GM10266 (cell line): ENCODE measurements at regions not wholly inside any gene's neighbourhood (a gene's known extent, or its start where the extent isn't known, plus 50 kb on each side); places are given as distances from the start of the nearest gene placed in this dataset.

Experiments
- DNase-seq: peaks from one replicate; pipeline ENCODE4 v3.0.0; 2012; ENCODE audit errors: extremely low spot score
- CTCF ChIP-seq: IDR thresholded peaks from 2 replicates; pipeline ENCODE4 v1.5.1; 2012; ENCODE audit warnings: mild to moderate bottlenecking, low read depth; ENCODE audit not compliant: control insufficient read depth, insufficient read depth; ENCODE audit errors: missing control alignments

DNA sequence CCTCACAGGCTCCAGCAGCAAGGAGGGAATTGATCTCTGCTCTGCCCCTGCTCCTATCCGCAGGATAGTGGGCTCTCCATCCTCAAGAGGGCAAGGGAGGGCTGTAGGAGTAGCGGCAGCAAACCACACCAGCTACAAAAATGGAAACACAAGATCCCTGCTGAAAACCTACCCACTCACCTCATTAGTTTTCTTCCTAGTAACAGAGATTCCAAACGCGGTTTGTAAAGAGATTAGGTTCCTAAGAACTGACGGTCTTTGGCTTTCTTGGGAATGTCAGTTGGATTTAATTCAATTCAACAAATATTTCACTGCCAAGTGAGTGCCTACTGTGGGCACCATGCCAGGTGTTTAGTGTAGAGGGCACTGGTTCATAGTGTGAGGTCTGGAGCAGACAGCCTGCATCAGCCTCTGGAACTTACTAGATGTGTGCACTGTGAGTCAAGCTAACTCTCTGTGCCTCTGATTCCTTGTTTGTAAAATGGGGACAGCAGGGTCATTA, 84.7 kb downstream of the MRPL46 start:
- no peak for TF ChIP-seq CTCF

DNA sequence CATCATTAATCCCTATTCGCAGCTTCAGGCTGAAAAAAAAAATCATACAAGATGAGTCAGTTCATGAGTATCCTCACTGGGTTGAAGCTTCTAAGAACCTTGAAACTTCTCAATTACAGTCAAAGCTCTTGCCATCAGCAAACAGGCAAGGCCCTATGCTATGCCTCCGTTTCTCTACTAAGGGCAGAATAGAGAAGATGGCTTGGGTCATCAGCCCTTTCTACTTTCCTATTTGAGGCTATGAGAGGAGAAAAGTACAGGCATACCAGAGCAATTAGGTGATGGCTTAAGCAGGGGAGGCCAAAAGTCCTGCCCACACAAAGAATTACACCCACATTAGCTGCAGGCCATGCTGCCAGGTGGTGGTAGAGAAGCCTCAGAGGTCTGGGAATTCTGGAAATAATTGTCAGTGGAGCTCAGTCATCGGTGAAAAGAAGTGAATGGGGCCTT, 89.0 kb downstream of the MRPL46 start:
- no peak for TF ChIP-seq CTCF

More for the DNA sequence above, 84.7 kb downstream of the MRPL46 start:
- DNase-seq: no peak

DNA sequence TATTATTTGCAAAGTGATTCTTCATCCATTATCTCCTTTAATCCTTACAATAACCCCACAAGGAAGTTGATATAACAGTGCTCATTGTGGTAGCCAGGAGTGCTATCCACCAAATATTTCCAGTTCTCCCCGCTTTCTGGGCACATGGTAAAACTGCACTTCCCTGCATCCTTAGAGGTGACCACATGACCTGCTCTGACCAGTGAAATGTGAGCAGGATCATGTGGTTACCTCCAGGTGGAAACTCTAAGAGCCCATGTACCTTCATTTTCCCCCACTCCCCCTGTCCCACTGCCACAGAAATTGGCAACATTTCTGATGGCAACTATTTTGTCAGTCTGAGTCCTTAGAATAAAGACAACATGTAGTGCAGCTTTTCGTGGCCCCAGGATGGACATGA, 89.7 kb downstream of the MRPL46 start:
- no peak for DNase-seq
- TF ChIP-seq CTCF: no peak

More for the DNA sequence above, 89.0 kb downstream of the MRPL46 start:
- DNase-seq: no peak

DNA sequence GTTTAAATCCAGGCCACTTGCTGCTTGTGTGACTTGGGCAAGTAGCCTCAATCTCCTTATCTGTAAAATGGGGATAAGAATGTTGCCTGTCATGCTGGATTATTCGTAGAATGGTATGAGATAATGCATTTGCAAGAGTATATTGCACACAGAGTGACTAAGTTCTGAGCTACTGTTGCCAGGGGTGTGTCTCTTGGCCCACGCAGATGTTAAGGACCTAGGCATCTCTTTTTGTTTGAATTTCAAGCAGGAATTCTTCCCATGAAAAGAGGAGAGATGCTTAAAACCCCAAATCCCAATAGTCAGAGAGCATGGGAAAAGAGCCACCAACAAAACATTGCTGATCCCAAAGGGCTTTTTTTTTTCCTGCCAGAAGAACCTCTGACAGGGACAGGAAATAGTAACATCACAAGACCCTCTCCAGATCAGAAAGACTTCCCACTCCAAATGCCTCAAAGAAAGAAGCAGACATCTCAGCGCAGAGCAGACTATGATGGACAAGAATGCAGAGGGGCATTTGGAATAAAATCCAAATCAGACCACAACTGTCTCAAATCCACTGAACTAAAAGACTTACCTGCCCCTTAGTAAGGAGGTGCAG, 90.5 kb downstream of the MRPL46 start:
- TF ChIP-seq CTCF: no peak
- DNase-seq: no peak

DNA sequence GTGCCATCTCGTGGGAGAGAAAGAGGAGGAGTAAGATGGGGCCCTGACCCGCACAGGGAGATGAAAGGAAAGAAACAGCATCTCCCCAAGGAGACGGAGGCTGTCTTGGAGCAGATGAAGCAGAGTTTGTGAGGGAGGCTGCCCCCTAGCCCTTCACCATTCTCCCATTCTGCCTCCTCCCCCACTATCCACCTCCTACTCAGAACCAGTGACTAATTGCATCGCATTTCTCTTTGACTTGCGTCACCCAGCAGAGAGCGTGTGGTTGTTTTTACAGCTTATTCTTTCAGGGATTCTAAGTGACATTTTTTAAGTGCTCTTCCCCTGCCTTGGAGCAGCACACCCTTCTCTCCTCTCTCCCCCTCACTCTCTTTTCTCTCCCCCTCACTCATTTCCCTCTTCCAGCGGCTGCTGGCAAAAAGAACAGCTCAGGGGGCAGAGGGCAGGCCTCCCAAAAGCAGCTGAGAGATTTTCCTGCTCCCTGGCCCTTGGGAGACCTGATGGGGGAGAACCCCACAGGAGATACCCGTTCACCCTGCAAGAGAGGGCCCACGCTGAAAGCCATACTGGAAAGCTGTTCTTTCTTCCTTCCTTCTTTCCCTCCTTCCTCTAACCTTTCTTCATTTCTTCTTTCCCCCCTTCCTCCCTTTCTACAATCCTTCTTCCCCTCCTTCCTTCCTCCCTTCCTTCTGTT, 91.8 kb downstream of the MRPL46 start:
- no peak for DNase-seq
- no peak for TF ChIP-seq CTCF

GRCh38 chr15:88365124-88365523, 102.1 kb downstream of the MRPL46 start:
- DNase-seq: no peak
- no peak for TF ChIP-seq CTCF
